NT2/D1 (cell line): ENCODE measurements at regions not wholly inside any gene's neighbourhood (a gene's known extent, or its start where the extent isn't known, plus 50 kb on each side); places are given as distances from the start of the nearest gene placed in this dataset.

Experiments used
- SUZ12 ChIP-seq: IDR thresholded peaks from 2 replicates; pipeline ENCODE4 v1.6.1; 2011; ENCODE audit not compliant: insufficient read length, insufficient read depth; ENCODE audit errors: extremely low read depth
- YY1 ChIP-seq: IDR thresholded peaks from 2 replicates; pipeline ENCODE4 v1.6.1; 2011; ENCODE audit not compliant: insufficient read length, insufficient read depth
- ZNF274 ChIP-seq: IDR thresholded peaks from 2 replicates; pipeline ENCODE4 v1.6.1; 2011; ENCODE audit warnings: mild to moderate bottlenecking, low read depth, low read length

GRCh38 chr6:67121115-67121514, 1414.1 kb upstream of the EYS start:
- TF ChIP-seq YY1, result no peak
- TF ChIP-seq ZNF274, result no peak
- TF ChIP-seq SUZ12, result no peak
